SK-N-SH (cell line): ENCODE measurements at regions not wholly inside any gene's neighbourhood (a gene's known extent, or its start where the extent isn't known, plus 50 kb on each side); places are given as distances from the start of the nearest gene placed in this dataset.

Source experiments
- CTCF ChIA-PET: fragments of 300-600, 350-600 bp; formaldehyde crosslinking; extraction: SDS; loops from one replicate; lab custom pipeline; 2021; lab: Yijun Ruan, JAX
- POLR2A ChIA-PET: fragments of 350-600 bp; sonication (Branson Sonifier 250); formaldehyde crosslinking; extraction: SDS; loops from one replicate; lab custom pipeline; 2020; ENCODE audit warnings: antibody characterized with exemption, inconsistent platforms; lab: Yijun Ruan, JAX
- DNase-seq: peaks from one replicate; pipeline ENCODE4 v3.0.0; 2012
- H2AFZ ChIP-seq: fragments of 200-600 bp; sonication (generic); 2 replicates; pipeline ENCODE4 v1.8.1; 2016; ENCODE audit warnings: antibody characterized with exemption, mild to moderate bottlenecking, low read depth
- H3F3A ChIP-seq: fragments of 200-600 bp; sonication (generic); replicated peaks from 2 replicates; pipeline ENCODE3; 2016; ENCODE audit warnings: antibody characterized with exemption, mild to moderate bottlenecking; ENCODE audit not compliant: insufficient read depth
- H3K27ac ChIP-seq, 2 experiments: fragments of 200-500 bp in 1 of 2; fragments of 200-600 bp in 1 of 2; sonication (Bioruptor generic) in 1 of 2; sonication (generic), shearing (Covaris generic) in 1 of 2; 2 replicates each; pipeline versions ENCODE4 v1.5.1 to v1.6.1; 2014 to 2016; ENCODE audit warnings: low read depth in 2 of 2, inconsistent platforms in 1 of 2, low read length in 1 of 2, mild to moderate bottlenecking in 1 of 2, mixed read lengths in 1 of 2
- H3K27me3 ChIP-seq: fragments of 200-600 bp; sonication (generic), shearing (Covaris generic); 2 replicates; pipeline ENCODE4 v1.6.1; 2016; ENCODE audit warnings: mixed run types; ENCODE audit not compliant: insufficient read depth
- H3K36me3 ChIP-seq, 2 experiments: fragments of 200-500 bp in 1 of 2; fragments of 200-600 bp in 1 of 2; sonication (Bioruptor generic) in 1 of 2; sonication (generic) in 1 of 2; replicated peaks in 1 of 2; 2 replicates each; pipeline versions ENCODE3 to v1.5.1; 2014 to 2016; ENCODE audit warnings: low read length in 1 of 2, mild to moderate bottlenecking in 1 of 2; ENCODE audit not compliant: insufficient read depth in 2 of 2, control insufficient read depth in 1 of 2
- H3K4me1 ChIP-seq, 2 experiments: fragments of 200-500 bp in 1 of 2; fragments of 200-600 bp in 1 of 2; sonication (Bioruptor generic) in 1 of 2; sonication (generic), shearing (Covaris generic) in 1 of 2; 2 replicates each; pipeline versions ENCODE4 v1.5.1 to v1.6.1; 2014 to 2016; ENCODE audit warnings: low read depth in 1 of 2, low read length in 1 of 2, mixed run types in 1 of 2; ENCODE audit not compliant: insufficient read depth in 2 of 2, control insufficient read depth in 1 of 2
- H3K4me2 ChIP-seq: fragments of 200-600 bp; sonication (generic), shearing (Covaris generic); 2 replicates; pipeline ENCODE4 v1.6.1; 2017; ENCODE audit warnings: mixed run types
- H3K4me3 ChIP-seq, 2 experiments: fragments of 200-500 bp in 1 of 2; fragments of 200-600 bp in 1 of 2; sonication (Bioruptor generic) in 1 of 2; sonication (generic), shearing (Covaris generic) in 1 of 2; 2 replicates each; pipeline versions ENCODE4 v1.5.1 to v1.8.1; 2014 to 2016; ENCODE audit warnings: low read depth in 2 of 2, inconsistent platforms in 1 of 2, low read length in 1 of 2, mild to moderate bottlenecking in 1 of 2, mixed read lengths in 1 of 2, moderate library complexity in 1 of 2
- H3K79me2 ChIP-seq: fragments of 200-600 bp; sonication (generic); 2 replicates; pipeline ENCODE4 v1.8.1; 2017; ENCODE audit warnings: mild to moderate bottlenecking; ENCODE audit not compliant: insufficient read depth
- H3K9ac ChIP-seq: fragments of 200-600 bp; sonication (generic); 2 replicates; pipeline ENCODE4 v1.6.1; 2017; ENCODE audit warnings: mixed run types
- H3K9me2 ChIP-seq: fragments of 200-600 bp; sonication (generic); 2 replicates; pipeline ENCODE4 v1.6.1; 2017; ENCODE audit warnings: mixed run types
- H3K9me3 ChIP-seq: fragments of 200-600 bp; sonication (generic); 2 replicates; pipeline ENCODE4 v1.6.1; 2017; ENCODE audit warnings: mixed run types, mild to moderate bottlenecking, moderate library complexity
- H4K20me1 ChIP-seq: fragments of 200-600 bp; sonication (generic); 2 replicates; pipeline ENCODE4 v1.6.1; 2017; ENCODE audit warnings: mild to moderate bottlenecking, mixed run types; ENCODE audit not compliant: insufficient read depth
- CHD2 ChIP-seq: fragments of 150-350 bp; IDR thresholded peaks from 2 replicates; pipeline ENCODE4 v1.6.1; 2018; ENCODE audit warnings: low read length; ENCODE audit not compliant: partially characterized antibody
- EZH2phosphoT487 ChIP-seq: fragments of 200-600 bp; sonication (generic); IDR thresholded peaks from 2 replicates; pipeline ENCODE4 v1.6.1; 2017; ENCODE audit warnings: low read depth, mixed run types, mild to moderate bottlenecking, antibody characterized with exemption, moderate library complexity, borderline replicate concordance
- FOSL2 ChIP-seq: IDR thresholded peaks from 2 replicates; pipeline ENCODE4 v1.4.0; 2012; ENCODE audit warnings: low read depth, mild to moderate bottlenecking, moderate library complexity, borderline replicate concordance
- FOXM1 ChIP-seq: IDR thresholded peaks from 2 replicates; pipeline ENCODE4 v1.4.0; 2012; ENCODE audit warnings: low read depth, mild to moderate bottlenecking
- GABPA ChIP-seq: IDR thresholded peaks from 2 replicates; pipeline ENCODE4 v1.4.0; 2012; ENCODE audit warnings: low read depth, mild to moderate bottlenecking
- GATA2 ChIP-seq: sonication (generic); formaldehyde crosslinking; IDR thresholded peaks from 2 replicates; pipeline ENCODE4 v1.5.0; 2020; ENCODE audit warnings: mild to moderate bottlenecking, missing genetic modification reagents
- JUND ChIP-seq: IDR thresholded peaks from 2 replicates; pipeline ENCODE4 v1.4.0; 2012
- MAX ChIP-seq: IDR thresholded peaks from 2 replicates; pipeline ENCODE4 v1.4.0; 2012; ENCODE audit warnings: low read depth
- MXI1 ChIP-seq: IDR thresholded peaks from 2 replicates; pipeline ENCODE4 v1.6.1; 2012; ENCODE audit warnings: mild to moderate bottlenecking, low read depth, low read length, improper control_type of control experiment
- NFIC ChIP-seq: IDR thresholded peaks from 2 replicates; pipeline ENCODE4 v1.4.0; 2012; ENCODE audit warnings: borderline replicate concordance
- POLR2AphosphoS5 ChIP-seq: IDR thresholded peaks from 2 replicates; pipeline ENCODE4 v1.6.1; 2012; ENCODE audit warnings: low read depth, low read length
- RAD21 ChIP-seq: IDR thresholded peaks from 2 replicates; pipeline ENCODE4 v1.6.1; 2012; ENCODE audit warnings: mild to moderate bottlenecking, low read length
- SIN3A ChIP-seq: IDR thresholded peaks from 2 replicates; pipeline ENCODE4 v1.6.1; 2012; ENCODE audit warnings: low read depth, mild to moderate bottlenecking, low read length, moderate library complexity, borderline replicate concordance
- SMC3 ChIP-seq: IDR thresholded peaks from 2 replicates; pipeline ENCODE4 v1.6.1; 2012; ENCODE audit warnings: low read depth, low read length, improper control_type of control experiment
- TAF1 ChIP-seq: IDR thresholded peaks from 2 replicates; pipeline ENCODE4 v1.6.1; 2012; ENCODE audit warnings: low read depth, mild to moderate bottlenecking, low read length, moderate library complexity, borderline replicate concordance
- YY1 ChIP-seq: IDR thresholded peaks from 2 replicates; pipeline ENCODE4 v1.4.0; 2012; ENCODE audit warnings: low read depth, mild to moderate bottlenecking
- WGBS: methylation state at CpG from one replicate; pipeline ENCODE4 v1.1.6; 2017; ENCODE audit warnings: low lambda C conversion rate; 5-methylcytosine and 5-hydroxymethylcytosine counted together
- TF ChIP-seq, protein P1 (sequence below): fragments of 150-350 bp; IDR thresholded peaks from 2 replicates; pipeline ENCODE4 v1.6.1; 2017; ENCODE audit warnings: antibody characterized with exemption, low read length, low read depth, borderline replicate concordance
- TF ChIP-seq, protein P2 (sequence below): fragments of 150-350 bp; IDR thresholded peaks from 2 replicates; pipeline ENCODE4 v1.6.1; 2016; ENCODE audit warnings: mild to moderate bottlenecking, low read depth, low read length

DNA sequence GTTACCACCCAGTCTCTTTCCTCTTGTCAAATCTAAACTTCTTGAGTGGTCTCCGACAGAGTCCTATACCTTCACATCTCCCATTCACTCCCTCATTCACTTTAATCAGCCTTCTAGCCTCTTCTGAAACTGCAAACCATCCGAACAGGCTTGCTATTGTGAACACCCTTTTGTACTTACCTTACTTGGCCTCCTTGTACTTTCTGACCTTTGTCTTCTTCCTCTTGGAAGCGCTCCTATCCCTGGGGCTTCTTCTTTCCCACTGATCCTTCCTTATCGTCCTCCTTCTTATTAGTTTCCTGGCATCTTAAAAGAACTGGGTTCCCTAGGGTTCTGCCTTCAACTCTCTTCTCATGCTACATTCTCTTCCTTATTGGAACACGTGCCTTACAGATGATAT is 76.9 kb upstream of the HIF1A start:
- ChIA-PET CTCF (no interaction called here), POLR2A (no interaction called here)
- H3K27me3 ChIP-seq, result no peaks in the 10 kb centered on the region
- no peak overlapping the region for H3K4me2 ChIP-seq
- no peaks in the 10 kb centered on the region for H3K79me2 ChIP-seq
- no peak overlapping the region for H3K9ac ChIP-seq
- no peaks in the 10 kb centered on the region for H3K9me3 ChIP-seq
- no peak overlapping the region for H2AFZ ChIP-seq
- TF ChIP-seq FOSL2 (no peak), RAD21 (no peak), CHD2 (no peak), MAX (no peak), GATA2 (CRISPR knock-in tag) (no peak), SMC3 (no peak), JUND (no peak), YY1 (no peak)
- H3K4me3 ChIP-seq, result no peak overlapping the region
- no peak for DNase-seq
- H3K9me2 ChIP-seq, result no peaks in the 10 kb centered on the region
- H3F3A ChIP-seq, result peaks cover 23% of the 10 kb centered on the region
- peaks cover 8 to 10% of the 10 kb centered on the region in 2 experiments; a peak in 3 of 4 replicates for H3K4me1 ChIP-seq
- no peak overlapping the region for H3K27ac ChIP-seq
- H4K20me1 ChIP-seq, result no peaks in the 10 kb centered on the region
- WGBS, result 93% methylated on average over 5 of the region's 5 CpGs
- H3K36me3 ChIP-seq, result no peaks in the 10 kb centered on the region

- no peaks in the 10 kb centered on the region for H3K36me3 ChIP-seq
- no peak overlapping the region for H3K27ac ChIP-seq
- H3K9me2 ChIP-seq, result no peaks in the 10 kb centered on the region
- no peak for DNase-seq
- WGBS, result 92% methylated on average over 4 of the region's 4 CpGs
- H3K9ac ChIP-seq, result no peak overlapping the region
- H4K20me1 ChIP-seq, result no peaks in the 10 kb centered on the region
- no peak for TF ChIP-seq FOXM1
- TF ChIP-seq GABPA, result no peak
- TF ChIP-seq POLR2AphosphoS5, result no peak
- no peak for TF ChIP-seq SIN3A
- TF ChIP-seq, protein P1, sequence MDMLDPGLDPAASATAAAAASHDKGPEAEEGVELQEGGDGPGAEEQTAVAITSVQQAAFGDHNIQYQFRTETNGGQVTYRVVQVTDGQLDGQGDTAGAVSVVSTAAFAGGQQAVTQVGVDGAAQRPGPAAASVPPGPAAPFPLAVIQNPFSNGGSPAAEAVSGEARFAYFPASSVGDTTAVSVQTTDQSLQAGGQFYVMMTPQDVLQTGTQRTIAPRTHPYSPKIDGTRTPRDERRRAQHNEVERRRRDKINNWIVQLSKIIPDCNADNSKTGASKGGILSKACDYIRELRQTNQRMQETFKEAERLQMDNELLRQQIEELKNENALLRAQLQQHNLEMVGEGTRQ, result no peak
- TF ChIP-seq MXI1, result no peak
- no peak for TF ChIP-seq EZH2phosphoT487
- TF ChIP-seq NFIC, result no peak
- TF ChIP-seq, protein P2, sequence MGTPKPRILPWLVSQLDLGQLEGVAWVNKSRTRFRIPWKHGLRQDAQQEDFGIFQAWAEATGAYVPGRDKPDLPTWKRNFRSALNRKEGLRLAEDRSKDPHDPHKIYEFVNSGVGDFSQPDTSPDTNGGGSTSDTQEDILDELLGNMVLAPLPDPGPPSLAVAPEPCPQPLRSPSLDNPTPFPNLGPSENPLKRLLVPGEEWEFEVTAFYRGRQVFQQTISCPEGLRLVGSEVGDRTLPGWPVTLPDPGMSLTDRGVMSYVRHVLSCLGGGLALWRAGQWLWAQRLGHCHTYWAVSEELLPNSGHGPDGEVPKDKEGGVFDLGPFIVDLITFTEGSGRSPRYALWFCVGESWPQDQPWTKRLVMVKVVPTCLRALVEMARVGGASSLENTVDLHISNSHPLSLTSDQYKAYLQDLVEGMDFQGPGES, result no peak
- TF ChIP-seq TAF1, result no peak
- ChIA-PET POLR2A (no interaction called here), CTCF (interaction anchor here (1.2 to 2.5 kb wide), 4 partner anchors 10 to 145 kb away, joined by 3 to 8 read pairs (median 4); no protein-coding TSS in a partner anchor)
- H3K9me3 ChIP-seq, result no peaks in the 10 kb centered on the region
- no peak overlapping the region for H3K4me2 ChIP-seq
- peaks cover 10 to 12% of the 10 kb centered on the region in 2 experiments for H3K4me1 ChIP-seq
- no peak overlapping the region for H2AFZ ChIP-seq
- H3F3A ChIP-seq, result peaks cover 23% of the 10 kb centered on the region
- no peak overlapping the region for H3K4me3 ChIP-seq
- no peaks in the 10 kb centered on the region for H3K27me3 ChIP-seq
- no peaks in the 10 kb centered on the region for H3K79me2 ChIP-seq
These were observed 75.8 kb upstream of the HIF1A start for GRCh38 chr14:61619494-61619893.
